GM21381 (cell line): ENCODE measurements at regions not wholly inside any gene's neighbourhood (a gene's known extent, or its start where the extent isn't known, plus 50 kb on each side); places are given as distances from the start of the nearest gene placed in this dataset.
"Not testable (repeated sequence)": the region's sequence is repeated elsewhere in the genome, so short reads cannot be mapped to it uniquely, and the experiment has no call there.

Experiments
- ATAC-seq: cut with Tn5 transposase; IDR thresholded peaks from one replicate; pipeline ENCODE4 v1.9.1; 2021; ENCODE audit warnings: mild to moderate bottlenecking, moderate library complexity; ENCODE audit not compliant: unreplicated experiment

DNA sequence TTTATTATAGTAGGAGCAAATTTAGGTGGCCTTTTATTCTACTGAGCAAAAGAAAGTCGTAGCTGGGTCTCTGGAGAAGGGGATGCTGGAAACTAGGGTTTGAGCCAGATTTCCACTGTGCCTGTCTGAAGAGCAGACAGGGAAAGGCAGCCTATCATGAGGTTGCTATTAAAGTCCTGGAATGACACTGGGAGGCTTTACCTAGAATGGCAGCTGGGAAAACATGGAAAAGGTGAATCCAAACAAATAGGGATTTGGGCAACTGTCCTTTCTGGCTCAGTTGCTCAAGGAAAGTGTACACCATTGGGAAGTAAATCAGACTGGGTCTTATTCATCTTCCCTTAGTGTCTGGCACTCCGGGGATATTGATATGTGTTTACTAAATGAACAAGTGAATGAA is 154.6 kb downstream of the MTX2 start:
- ATAC-seq = no peak

DNA sequence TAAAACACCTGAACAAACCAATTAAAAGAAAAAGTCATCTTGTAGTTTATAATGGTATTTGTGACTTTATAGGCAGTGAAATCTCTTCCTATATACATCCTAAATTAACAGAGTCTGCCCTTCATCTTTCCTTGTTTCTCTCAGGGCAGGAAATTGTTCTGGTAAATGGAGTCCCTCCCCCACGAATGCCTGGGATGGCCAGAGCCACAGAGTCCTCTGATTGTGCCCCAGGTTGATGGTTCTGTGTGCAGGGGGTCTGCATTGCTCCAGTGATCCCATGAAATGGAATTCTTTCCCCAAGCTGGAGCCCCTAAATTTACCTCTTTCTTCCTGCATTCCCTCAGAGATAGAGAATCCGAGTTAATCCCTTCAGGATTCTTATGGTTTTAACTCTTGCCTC is 155.5 kb downstream of the MTX2 start:
- ATAC-seq = no peak

DNA sequence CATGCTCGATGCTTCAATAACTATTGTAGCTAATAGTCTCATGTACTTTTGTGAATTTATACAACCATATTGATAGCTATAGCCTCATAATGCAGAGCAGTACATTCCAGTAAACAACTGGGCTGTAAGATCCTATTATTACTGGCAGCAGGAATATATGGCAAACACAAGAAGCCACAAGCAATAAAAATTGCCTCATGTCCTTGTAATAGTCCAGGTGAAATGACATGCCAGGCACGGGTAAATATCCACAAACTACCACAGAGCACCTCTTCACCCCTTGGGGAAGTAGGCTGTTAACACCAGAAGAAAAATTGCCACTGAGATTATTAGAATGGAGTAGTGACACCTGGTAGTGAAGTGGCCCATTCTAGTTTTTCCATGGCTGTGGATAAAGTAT is 158.3 kb downstream of the MTX2 start:
- no peak for ATAC-seq

DNA sequence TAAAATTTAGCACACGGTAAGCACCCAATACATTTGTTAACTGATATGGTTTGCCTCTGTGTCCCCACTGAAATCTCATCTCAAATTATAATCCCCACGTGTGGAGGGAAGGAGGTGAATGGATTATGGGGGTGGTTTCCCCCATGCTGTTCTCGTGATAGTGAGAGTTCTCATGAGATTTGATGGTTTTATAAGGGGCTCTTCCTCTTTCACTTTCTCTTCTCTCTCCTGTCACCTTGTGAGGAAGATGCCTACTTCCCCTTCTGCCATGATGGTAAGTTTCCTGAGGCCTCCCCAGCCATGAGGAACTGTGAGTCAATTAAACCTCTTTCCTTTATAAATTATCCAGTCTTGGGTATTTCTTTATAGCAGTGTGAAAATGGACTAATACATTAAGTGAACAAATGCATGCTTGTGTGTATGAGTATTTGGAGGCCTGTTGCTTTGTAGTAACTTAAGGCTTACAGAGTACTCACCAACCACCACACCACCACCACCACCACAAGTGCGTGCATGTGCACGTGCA is 159.8 kb downstream of the MTX2 start:
- not testable (repeated sequence) for ATAC-seq

DNA sequence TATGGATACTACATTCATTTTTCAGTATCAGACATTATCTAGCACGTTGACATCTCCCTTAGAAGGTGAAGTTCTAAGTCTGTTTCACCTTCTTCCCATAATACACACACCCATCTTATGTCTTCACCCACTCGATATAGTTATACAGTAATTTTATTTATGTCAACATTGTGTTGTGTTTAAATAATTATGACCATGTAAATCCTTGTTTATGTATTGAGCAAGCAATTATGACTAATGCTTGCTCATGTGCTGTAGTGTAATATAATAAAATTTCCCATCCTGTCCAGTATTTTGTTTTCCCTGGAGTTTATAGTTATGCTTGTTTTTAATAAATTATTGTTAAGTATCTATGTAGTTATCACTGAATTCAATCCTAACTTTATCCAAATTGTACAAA is 163.2 kb downstream of the MTX2 start:
- ATAC-seq = no peak

DNA sequence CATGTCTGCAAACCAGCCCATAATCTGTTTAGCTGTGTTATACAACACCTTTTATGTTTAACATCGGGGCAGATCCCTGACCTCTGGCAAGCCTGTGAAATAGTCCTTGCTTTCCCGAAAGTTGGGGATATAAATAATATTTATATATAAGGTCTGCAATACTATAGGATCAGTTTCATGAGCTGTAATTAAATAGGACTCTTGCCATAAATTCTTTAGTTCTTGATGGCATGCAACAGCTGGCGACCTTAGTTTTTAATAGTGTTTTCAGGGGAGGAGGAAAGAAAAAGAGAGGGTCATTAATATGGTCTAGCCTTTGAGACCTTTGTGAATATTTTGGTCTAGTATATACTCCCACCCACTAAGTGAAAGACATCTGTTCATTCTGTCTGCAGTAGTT is 166.5 kb downstream of the MTX2 start:
- no peak for ATAC-seq

DNA sequence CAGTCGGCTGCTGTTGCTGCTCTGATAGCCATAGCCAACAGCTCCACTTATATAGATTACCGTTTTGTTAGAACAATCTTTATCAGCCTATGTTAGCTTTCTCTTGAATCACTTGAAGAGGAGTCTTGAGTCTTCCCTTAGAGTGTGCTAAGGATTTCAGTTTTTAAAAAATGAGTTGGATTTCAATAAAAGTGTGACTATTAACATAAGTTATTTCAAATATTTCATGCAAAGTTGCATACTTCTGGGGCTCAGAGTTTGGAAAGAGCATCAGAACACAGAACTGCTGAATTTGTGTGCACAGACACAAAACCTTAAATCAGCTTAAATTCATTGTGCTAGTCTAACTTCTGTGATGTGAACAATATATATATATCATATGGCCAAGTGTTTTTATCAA is 174.7 kb downstream of the MTX2 start:
- no peak for ATAC-seq

DNA sequence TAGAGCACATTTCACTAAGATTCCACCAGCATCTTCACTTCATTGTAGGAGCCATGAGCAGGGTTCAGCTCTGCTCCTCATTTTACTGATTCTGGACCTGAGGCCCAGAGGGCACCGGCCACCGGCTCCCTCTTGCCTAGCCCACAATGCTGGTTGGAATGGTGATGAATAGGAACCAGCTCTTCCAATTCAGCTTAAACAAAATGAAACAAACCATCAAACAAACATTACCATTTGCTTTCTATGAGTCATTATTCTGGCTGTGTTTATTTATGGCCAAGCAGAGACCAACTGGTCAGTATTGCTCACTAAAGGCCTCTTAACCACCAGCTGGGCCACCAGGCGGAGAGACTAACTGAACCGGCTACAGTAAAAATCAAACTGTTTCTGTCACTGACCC is 176.7 kb downstream of the MTX2 start:
- ATAC-seq = no peak

DNA sequence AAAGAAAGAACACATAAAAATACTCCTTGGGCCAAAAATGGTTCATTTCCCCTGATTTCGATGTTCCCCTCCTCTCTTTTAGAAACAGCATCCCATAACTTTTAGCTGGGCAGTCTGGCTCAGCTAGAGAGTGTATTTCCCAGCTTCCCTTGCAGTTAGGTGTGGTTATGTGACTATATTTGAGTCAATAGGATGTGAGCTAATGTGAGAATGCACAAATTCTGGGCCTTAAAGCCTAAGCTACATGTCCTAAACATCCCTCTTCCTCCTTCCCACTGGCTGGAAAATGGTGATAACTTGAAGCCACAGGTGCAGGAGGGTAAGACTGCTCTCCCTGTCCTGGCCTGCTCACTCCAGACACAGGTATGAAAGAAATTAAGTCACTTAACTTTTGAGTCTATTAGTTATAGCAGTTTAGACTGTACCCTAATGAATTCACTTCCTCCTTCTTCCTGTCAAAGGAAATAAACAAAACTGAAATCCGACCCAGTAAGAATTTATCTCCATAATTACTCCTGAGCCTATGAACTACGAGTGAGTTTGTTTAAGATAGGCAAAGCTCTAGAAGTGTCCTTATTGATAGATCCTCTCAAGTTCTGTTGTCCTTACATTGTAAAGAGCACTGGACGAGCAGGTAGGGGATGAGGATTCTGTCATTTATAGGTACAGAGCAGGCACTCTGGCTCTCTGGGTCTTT is 177.6 kb downstream of the MTX2 start:
- no peak for ATAC-seq

DNA sequence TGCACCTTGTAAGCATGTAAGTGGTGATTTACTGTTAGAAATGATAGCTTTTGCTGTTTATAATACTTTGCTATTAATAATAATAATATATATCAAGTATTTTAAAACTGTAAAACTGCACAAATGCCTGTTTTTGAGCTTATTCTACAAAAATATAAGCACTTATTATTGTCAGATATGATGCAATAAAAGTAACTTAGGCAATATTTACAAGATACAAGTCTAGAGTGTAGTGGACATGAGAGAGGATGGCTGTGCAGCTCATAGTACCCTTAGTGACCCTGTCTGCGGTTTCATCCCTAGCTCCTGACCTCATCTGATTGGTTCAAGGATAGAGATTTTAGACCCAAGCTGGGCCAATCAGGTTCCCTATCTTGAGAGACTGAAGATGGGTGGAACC is 178.4 kb downstream of the MTX2 start:
- no peak for ATAC-seq

DNA sequence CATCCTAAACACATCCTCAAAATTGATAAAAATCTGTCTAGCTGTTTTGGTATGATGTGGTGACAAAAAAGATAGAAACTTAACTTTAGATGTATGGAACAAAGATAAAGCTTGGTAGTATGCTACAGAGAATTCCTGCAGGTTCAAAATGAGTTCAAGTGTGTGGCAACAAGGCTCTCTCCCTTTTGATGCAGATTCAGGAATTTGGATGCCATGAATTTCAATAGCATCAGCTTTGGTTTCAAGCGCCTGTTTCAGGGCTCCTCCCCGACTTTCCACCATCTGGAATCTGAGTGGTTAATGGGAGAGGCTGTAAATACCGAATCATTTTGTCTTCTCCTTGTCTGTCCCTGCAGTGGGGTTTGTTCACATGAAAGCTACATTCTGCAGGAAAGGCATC is 180.6 kb downstream of the MTX2 start:
- ATAC-seq = no peak

DNA sequence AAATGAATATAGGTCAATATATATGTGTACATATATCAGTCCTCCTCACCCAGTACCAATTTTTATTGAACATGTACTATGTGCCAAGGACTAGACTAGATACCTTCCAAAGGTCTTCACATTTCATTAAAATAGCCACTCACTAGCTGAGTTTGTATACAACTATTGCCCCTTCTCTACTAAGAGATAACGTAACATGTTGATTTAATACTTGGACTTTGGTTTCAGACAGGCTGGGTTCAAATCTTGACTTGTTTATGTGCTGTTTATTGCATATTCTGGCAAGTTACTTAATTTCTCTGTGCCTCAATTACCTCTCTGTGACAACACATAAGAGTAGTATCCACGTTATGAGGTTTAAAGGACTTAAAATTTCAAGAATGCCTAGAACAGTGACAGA is 184.5 kb downstream of the MTX2 start:
- no peak for ATAC-seq

DNA sequence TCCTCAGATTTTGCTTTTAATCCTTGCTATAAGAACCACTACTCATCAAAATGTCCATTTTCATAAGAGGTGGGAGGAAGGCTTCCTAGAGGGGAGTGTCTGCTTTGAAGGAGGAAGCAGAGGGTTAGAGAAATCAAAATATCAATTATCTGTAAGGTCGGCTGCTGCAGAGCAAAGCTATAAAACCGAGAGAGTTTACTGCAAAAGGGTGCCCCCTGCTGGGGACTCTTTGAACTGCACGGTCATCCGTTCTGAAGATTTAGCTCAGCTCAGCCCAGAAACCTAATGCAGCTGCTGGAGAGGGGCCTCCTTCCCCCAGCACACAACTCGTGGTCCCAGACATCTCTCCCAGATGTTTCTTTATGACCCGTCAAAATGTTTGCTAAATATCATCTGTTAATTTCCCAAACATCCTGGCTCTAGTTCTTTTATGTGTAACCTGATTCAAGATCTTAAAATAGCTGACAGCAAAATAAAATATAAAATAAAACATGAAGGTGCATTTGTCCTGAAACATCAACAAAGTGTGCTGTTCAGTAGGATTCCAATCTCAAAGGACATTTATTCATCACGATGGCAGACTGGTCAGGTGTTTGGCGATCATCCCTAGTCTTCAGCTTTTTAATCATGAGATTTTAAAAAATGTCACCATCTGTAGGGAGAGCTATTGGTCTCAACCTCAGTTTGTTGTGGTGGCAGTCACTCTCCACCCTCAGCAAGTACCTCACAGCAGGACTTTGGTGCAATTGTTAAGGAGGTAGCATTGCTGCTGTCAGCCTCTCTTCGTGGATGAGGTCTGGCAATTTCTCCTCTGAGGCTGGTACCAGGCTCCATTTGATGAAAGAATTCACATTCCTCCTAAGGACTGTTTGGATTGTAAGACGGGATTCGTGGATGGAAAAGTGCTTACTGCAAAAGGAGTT is 185.9 kb downstream of the MTX2 start:
- ATAC-seq = peak; percentile 91

DNA sequence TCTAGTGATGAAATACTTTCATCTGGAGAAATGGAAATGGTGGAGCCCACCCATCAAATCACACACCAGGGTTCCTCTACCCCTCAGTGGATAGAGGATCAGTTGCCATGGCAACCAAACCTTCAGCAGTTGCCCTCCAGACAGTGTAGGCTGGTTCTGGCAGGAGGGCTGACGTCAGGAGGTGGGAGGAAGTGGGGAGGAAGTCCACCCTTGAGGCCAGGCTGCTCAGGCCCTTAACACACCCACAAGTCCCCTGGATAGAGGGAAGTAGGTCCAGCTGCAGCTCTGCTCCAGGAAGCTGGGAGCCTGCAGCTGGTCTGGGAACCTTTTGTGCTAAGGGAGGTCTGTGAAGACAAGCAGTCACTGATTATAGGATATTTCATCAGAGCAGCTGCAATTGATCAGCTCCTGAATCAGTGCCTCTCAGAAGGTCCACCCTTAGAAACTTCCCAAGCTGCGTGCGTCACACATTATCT is 186.6 kb downstream of the MTX2 start:
- no peak for ATAC-seq

DNA sequence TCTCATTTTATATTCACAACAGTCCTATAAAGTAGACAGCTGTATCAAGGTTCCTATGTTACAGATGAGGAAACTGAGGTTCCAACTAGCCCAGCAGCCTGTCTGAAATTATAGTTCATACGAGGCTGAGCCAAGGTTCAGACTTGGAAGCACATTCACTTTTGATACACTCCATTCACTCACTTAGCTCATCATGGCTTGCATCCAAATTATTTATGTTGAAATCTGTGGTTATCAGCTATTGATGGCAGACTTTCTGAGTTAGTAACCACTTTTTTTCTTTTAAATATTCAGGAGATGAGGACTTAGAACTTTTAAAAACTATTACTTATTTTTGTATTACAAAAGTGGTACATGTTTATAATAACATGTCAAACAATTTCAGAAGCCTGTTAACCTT is 188.2 kb downstream of the MTX2 start:
- no peak for ATAC-seq

DNA sequence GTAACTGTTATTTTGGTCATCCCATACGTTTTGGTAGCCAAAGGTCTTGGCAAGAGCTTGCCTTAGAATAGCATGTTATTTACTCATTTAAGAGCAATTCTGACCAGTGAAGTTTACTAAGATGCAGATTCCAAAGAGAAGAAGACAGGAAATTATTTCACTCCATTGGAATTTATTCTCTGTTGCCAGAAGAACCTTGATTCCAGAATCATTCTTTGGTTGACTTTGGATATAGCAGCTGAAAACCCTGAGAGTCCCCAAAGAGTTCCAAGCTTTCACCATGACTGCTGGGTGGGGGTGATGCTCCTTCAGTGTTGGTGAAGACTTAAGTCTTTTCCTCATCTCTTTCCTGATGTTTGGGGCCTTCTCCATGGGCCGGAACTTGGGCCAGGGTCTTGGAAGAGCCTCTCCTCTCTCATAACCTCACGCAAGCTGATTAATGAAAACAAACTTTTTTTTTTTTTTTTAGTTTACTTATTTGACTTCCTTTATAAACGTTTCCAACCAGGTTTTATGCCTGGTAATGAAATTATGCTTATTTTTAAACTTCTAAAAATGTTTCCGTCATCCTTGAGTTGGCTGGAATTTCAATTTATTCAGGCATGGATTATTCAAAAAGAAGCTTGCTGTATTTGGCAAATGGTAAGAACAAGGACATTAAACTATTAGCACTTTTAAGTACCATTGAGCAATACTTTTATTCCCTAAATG is 192.0 kb downstream of the MTX2 start:
- no peak for ATAC-seq

DNA sequence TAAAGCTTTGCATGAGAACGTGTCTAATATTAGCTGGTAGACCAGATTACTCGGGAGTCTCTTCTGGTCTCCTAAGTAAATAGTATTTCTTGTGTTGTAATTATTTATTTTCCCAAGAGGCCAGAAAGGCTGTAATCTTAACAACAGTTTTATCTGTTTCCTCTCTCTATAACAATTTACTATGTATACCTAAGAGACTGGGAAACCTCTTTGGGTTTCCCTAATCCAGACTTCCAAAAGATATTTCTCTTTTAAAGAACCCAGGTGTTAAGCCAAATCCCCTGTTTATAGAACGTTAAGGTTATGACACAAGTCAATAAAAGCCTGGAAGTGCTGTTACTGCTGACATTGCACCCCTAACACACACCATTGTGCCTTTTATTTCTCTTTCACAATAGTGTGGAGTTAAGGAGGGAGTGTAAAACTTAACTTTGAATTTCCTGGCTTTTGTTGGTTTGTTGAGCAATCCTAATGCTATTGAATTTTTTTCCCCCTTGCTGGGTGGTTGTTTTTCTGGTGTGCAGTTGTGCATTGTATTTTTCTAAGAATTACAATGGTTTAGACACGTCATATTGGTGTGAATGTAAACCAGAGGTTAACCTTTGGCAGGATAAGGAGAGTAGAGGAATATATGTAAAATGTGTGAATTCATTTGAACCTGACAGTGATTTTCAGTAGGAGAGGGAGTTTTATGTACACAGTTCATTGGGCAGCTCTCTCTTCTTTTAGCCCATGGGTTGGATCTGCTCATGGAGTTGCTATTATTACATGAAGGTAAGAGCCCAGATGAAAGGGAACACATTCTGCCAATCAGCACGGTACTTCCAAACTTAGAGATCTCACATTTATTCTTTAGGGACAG is 192.8 kb downstream of the MTX2 start:
- no peak for ATAC-seq

DNA sequence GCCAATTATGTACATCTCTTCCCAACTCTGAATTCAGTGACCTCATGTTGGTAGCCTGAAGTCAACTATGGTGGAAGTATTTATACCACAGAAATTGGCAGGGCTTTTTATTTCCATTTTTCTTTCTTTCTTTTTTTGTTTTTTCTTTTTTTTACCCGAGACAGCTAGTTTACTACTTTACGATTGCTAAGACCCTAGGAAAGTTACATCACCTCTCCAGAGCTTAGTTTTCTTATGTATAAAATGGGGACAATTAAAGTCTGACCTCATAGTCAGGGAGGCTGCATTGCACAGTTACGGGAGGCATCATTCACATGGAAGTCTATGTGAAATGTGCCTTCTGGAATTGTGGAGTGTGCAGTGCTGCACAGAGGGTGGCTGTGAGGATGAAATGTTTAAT is 194.3 kb downstream of the MTX2 start:
- ATAC-seq = no peak

DNA sequence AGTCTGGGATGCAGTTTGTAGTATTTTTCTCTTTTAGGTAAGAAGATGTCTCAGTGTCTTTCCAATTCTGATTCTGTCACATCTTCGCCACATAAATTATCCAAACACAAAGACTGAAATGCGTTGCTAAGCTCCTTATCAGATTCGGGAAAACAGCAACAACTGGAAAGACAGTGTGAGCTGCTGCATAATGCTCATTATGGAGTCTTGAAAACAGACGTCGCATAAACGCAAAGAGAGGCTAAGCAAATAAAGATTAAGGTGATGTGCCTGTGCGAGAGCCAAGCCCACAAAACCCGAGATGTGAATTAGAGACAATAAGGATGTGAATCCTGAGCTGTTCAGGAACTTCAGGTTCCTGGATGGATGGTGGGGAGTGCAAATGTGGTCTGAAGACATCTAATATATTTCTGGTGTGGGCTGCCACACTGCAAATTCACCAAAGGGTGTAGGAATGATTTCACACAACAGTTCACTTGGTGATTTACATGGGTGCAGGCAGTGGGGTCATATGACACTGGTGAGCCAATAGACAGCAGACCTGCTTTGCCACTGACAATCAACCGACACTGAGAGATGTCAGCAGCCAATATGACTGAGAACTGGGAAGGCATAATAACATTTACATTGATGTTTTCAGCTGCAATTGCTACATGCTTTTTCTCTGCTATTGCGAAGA is 195.8 kb downstream of the MTX2 start:
- no peak for ATAC-seq

DNA sequence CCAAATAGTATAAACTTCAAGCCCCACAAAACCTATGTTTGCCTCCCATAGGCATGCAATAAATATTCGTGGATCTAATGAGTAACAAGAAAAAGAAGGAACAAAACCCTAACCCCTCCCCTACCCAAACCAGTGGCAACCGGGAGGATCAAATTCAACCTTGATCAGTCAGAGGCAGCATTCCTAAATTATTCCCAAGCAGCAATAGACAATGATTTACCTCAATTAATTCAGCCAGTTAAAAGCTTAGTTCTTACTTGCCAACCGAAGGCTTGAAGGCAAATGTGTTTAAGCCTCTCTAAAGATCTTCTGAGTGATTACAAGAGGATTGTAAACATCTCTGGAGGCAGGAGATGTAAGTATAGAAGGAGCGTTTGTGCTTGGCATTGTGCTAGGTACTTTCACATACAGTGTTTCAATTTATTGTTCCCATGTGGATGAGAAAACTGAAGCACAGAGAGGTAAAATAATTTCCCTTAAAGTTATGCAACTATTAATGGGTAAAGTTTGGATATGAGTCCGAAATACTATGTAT is 197.7 kb downstream of the MTX2 start:
- ATAC-seq = no peak
